GM12891 (cell line): ENCODE measurements at regions not wholly inside any gene's neighbourhood (a gene's known extent, or its start where the extent isn't known, plus 50 kb on each side); places are given as distances from the start of the nearest gene placed in this dataset.
"Not testable (repeated sequence)": the region's sequence is repeated elsewhere in the genome, so short reads cannot be mapped to it uniquely, and the experiment has no call there.

Experiments
- DNase-seq: peaks from one replicate; pipeline ENCODE4 v3.0.0; 2011; ENCODE audit warnings: low spot score; ENCODE audit not compliant: insufficient read length
- FAIRE-seq: peaks from 2 replicates; lab custom pipeline; 2011; peaks lifted over from hg19 to GRCh38; lab: Jason Lieb, UNC
- PAX5 ChIP-seq: IDR thresholded peaks from 2 replicates; pipeline ENCODE4 v1.6.1; 2011; ENCODE audit warnings: low read length, moderate library complexity, mild to moderate bottlenecking; ENCODE audit not compliant: insufficient read depth, severe bottlenecking
- POLR2A ChIP-seq: IDR thresholded peaks from 2 replicates; pipeline ENCODE4 v1.6.1; 2011; ENCODE audit warnings: low read depth, low read length, control low read depth
- POLR2AphosphoS5 ChIP-seq: IDR thresholded peaks from 2 replicates; pipeline ENCODE4 v1.6.1; 2011; ENCODE audit warnings: low read depth, low read length, control low read depth
- POU2F2 ChIP-seq: IDR thresholded peaks from 2 replicates; pipeline ENCODE4 v1.6.1; 2011; ENCODE audit warnings: low read depth, mild to moderate bottlenecking, control low read depth, low read length, moderate library complexity
- SPI1 ChIP-seq: IDR thresholded peaks from 2 replicates; pipeline ENCODE4 v1.6.1; 2011; ENCODE audit warnings: low read depth, low read length, control low read depth
- TAF1 ChIP-seq: IDR thresholded peaks from 2 replicates; pipeline ENCODE4 v1.6.1; 2011; ENCODE audit warnings: low read depth, low read length, control low read depth

DNA sequence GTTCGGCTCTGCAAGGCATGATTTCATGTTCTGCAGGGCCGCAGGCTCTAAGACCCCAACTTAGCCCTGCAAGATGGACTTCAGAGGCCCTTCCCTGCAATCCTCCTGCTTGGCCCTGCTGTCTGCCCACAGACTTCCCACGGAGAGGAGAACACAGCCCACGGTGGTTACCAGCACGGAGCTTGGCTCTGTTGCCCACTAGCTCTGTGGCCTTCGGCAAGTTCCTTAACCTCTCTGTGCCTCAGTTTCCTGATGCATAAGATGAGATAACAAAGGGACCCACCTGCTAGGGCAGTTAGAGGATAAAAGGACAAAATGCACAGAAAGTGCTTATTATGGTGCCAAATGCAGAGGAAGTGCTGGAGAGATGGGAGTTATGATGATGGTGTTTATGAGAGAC is 200.4 kb downstream of the HUNK start:
- FAIRE-seq (no peak), DNase-seq (no peak)
- TF ChIP-seq SPI1 (no peak), POLR2A (no peak), TAF1 (no peak)

GRCh38 chr21:32071620-32072019 is 198.8 kb downstream of the HUNK start:
- not testable (repeated sequence) for DNase-seq, FAIRE-seq

GRCh38 chr21:32070676-32071330 is 198.0 kb downstream of the HUNK start:
- no peak for TF ChIP-seq POU2F2
- TF ChIP-seq PAX5: no peak
- TF ChIP-seq POLR2AphosphoS5: no peak
- TF ChIP-seq SPI1: no peak
- DNase-seq (no peak), FAIRE-seq (no peak)

- DNase-seq (no peak), FAIRE-seq (no peak)
- TF ChIP-seq TAF1 (no peak), POU2F2 (no peak), SPI1 (no peak), PAX5 (no peak), POLR2A (no peak), POLR2AphosphoS5 (no peak)
These were observed 197.3 kb downstream of the HUNK start for GRCh38 chr21:32070126-32070525.

GRCh38 chr21:32065654-32066053 is 192.8 kb downstream of the HUNK start:
- no peak for TF ChIP-seq POU2F2
- TF ChIP-seq PAX5: no peak
- TF ChIP-seq TAF1: no peak
- no peak for TF ChIP-seq POLR2A
- TF ChIP-seq POLR2AphosphoS5: no peak
- no peak for TF ChIP-seq SPI1
- DNase-seq (no peak), FAIRE-seq (no peak)

- FAIRE-seq (no peak), DNase-seq (no peak)
- TF ChIP-seq TAF1: no peak
- no peak for TF ChIP-seq POLR2AphosphoS5
- no peak for TF ChIP-seq POU2F2
- no peak for TF ChIP-seq PAX5
- TF ChIP-seq POLR2A: no peak
- TF ChIP-seq SPI1: no peak
These were observed 191.6 kb downstream of the HUNK start for GRCh38 chr21:32064281-32064910.

DNA sequence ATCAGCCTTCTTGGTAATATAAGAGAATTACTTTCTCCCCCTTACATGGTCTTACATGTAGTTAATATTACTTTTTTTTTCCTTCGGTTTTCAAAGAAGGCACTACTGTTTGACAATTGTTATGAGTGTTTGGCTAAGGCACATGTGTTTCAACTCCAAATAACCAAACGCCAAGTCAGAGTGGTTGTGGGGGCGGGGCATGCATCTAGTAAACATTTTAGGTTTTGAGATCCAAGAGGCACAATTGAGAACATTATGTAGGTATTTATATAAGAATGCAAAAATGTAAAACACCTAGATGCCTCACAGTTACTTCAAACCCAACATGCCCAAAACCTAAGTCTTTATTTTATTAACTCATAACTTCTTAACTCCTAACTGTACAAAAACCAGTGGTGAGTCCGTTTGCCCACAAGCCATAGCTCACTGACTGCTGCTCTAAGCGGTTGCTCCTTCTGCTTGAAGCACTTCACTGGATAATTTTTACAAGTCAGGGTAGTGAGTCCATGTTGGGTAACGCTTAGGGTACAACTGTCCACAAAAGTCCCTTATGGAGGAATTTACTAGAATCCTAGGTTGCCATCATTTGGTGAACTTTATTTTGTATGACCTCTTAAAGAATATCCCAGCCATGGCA is 189.9 kb downstream of the HUNK start:
- TF ChIP-seq POU2F2 (no peak), POLR2AphosphoS5 (no peak), PAX5 (no peak), POLR2A (no peak), TAF1 (no peak)
- no peak for FAIRE-seq
- no peak for DNase-seq

- no peak for TF ChIP-seq POLR2AphosphoS5
- no peak for TF ChIP-seq POLR2A
- TF ChIP-seq TAF1: no peak
- no peak for TF ChIP-seq PAX5
- no peak for TF ChIP-seq POU2F2
- TF ChIP-seq SPI1: no peak
- DNase-seq: no peak
- no peak for FAIRE-seq
These were observed 188.9 kb downstream of the HUNK start for GRCh38 chr21:32061729-32062128.

GRCh38 chr21:32056791-32057190 is 184.0 kb downstream of the HUNK start:
- no peak for TF ChIP-seq PAX5
- no peak for TF ChIP-seq POLR2A
- no peak for TF ChIP-seq SPI1
- no peak for TF ChIP-seq TAF1
- TF ChIP-seq POU2F2: no peak
- no peak for TF ChIP-seq POLR2AphosphoS5
- FAIRE-seq: no peak
- no peak for DNase-seq

- DNase-seq: no peak
- FAIRE-seq: no peak
- TF ChIP-seq POLR2A (no peak), POU2F2 (no peak), SPI1 (no peak), POLR2AphosphoS5 (no peak), PAX5 (no peak), TAF1 (no peak)
These were observed 182.5 kb downstream of the HUNK start for GRCh38 chr21:32055305-32055704.
